ENCODE measurements at regions not wholly inside any gene's neighbourhood (a gene's known extent, or its start where the extent isn't known, plus 50 kb on each side); places are given as distances from the start of the nearest gene placed in this dataset.
A peak's percentile ranks its signal among the peaks of the same experiment; 100 is the strongest.

DNA sequence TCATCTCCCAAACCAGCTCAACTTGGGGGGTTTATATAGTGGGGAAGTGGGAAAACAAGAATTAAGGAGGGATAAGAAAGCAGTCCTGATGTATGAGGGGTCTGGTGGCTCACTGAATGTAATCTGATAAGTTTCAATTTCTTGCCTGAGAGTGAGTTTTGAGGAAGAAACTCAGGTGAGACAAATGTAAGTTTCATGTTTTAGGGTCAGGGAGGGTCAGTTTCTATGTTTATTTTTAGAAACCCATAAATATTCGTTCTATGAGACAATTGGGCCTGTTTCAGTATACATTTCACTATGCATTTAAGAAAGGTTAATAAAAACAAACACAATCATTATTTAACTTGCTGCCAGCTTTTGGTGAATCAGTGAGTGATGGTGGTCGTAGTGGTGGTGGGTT is 128.0 kb upstream of the MBL2 start:
- WGBS, 10 experiments: 0 to 90% (median 56%) methylated on average over 1 to 2 of the region's 2 CpGs; no CpG with 5 or more reads in 1 of the 10 experiments
- in situ Hi-C loops (cut with MboI; ENCODE audit: low pct_unique_long_range_greater_than_20kb in 2 of 9, low sequenced_read_pairs in 9 of 9, unreplicated experiment in 9 of 9): no loop called here
- no peak for ATAC-seq (replicated peaks in 6 of 8)
- Histone ChIP-seq H3K4me1 (replicated peaks in 1 of 2) (peaks cover 0 to 3% of the 10 kb centered on the region in 2 donors), H3K27ac (no peak overlapping the region), H3K4me3 (no peak overlapping the region)

DNA sequence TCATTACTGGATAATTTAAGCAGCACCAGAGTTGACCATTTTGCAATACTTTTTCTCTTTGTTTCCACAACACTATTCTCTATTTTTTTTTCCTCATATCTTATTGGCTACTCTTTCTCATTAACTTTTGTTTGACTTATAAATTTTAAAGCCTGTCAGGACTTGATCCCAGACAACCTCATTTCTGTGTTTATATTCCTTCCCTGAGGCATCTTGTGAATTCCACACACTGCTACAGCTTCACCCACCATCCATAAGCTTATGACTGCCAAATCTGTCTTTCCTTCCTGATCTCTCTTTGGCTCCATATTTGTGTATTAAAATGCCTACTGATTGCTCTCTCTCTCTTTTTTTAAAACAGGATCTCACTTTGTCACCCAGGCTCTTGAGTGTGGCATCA is 124.6 kb upstream of the MBL2 start:
- ATAC-seq (replicated peaks in 6 of 8): no peak
- in situ Hi-C loops (cut with MboI; ENCODE audit: low pct_unique_long_range_greater_than_20kb in 2 of 9, low sequenced_read_pairs in 9 of 9, unreplicated experiment in 9 of 9): no loop called here
- H3K27ac ChIP-seq: no peak overlapping the region

DNA sequence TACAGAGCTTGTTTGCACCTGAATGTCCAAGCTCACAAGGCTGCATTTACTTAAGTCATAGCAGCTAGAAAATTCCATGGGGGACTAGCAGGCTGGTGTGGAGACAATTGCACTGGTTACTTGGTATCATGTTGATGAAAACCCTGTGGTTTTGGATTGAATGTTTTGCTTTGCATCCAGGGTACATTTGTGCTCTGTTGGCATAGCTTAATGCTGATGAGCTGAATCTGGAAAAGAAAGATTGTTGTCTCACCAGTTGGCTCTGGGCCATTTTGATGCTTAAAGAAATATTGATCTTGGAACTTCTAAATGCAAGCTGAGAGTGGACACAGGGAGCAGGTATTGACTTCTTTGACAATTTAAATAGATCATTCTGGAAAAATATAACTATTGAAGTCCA is 122.5 kb upstream of the MBL2 start:
- Histone ChIP-seq H3K4me3 (no peak overlapping the region), H3K27ac (no peak overlapping the region), H3K4me1 (replicated peaks in 1 of 2) (no peaks in the 10 kb centered on the region)
- ATAC-seq (replicated peaks in 6 of 8): peak in 1 of 8 experiments; percentile 98
- in situ Hi-C loops (cut with MboI; ENCODE audit: low pct_unique_long_range_greater_than_20kb in 2 of 9, low sequenced_read_pairs in 9 of 9, unreplicated experiment in 9 of 9): no loop called here

More for the DNA sequence above, 124.6 kb upstream of the MBL2 start:
- Histone ChIP-seq H3K4me1 (replicated peaks in 1 of 2) (no peaks in the 10 kb centered on the region), H3K4me3 (no peak overlapping the region)

DNA sequence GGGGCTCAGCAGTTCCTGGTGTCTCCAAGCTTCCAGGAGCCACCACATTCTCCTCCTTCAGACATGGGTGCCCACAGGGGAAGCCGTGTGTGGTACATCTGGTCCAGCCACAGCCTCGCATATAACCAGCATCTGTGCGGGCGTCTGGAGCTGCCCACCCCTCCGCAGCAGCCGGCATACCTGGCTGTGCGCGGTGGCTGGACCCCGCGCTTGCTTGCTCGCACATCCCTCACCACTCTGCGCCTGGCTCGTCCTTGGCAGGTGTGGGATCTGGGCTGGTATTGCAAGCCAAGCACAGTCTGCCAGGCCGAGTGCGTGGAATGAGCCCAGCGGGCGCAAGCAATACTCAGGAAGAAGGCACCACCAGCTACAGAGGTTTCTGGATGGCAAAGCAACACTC is 117.7 kb upstream of the MBL2 start:
- in situ Hi-C loops (cut with MboI; ENCODE audit: low pct_unique_long_range_greater_than_20kb in 2 of 9, low sequenced_read_pairs in 9 of 9, unreplicated experiment in 9 of 9): no loop called here
- Histone ChIP-seq H3K4me3 (no peak overlapping the region), H3K27ac (no peak overlapping the region), H3K4me1 (replicated peaks in 1 of 2) (no peaks in the 10 kb centered on the region)
- WGBS, 10 experiments: 70 to 96% methylated on average over 4 to 8 of the region's 17 CpGs; no CpG with 5 or more reads in 8 of the 10 experiments
- no peak for ATAC-seq (replicated peaks in 6 of 8)

DNA sequence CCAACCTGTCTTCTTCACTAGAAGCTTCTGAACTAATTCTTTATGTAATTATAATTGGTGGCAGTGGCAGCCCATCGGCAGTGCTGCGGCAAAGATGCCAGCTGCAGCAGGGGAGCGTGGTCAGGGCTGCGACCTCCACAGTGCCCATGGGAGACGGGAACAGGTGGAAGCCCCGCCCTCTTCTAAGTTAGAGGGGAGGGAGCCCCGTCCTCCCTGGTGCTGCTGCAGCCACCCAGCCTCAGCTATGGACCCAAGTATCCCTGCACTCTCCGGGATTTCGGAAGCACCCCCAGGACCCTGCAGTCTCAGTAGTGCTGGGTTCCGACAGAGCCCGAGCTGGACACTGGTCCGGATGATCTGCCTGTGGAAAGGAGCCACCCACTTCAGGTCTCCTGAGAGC is 117.0 kb upstream of the MBL2 start:
- no peak for ATAC-seq (replicated peaks in 6 of 8)
- WGBS, 10 experiments: 38 to 100% (median 95%) methylated on average over 2 to 6 of the region's 12 CpGs; no CpG with 5 or more reads in 5 of the 10 experiments
- in situ Hi-C loops (cut with MboI; ENCODE audit: low pct_unique_long_range_greater_than_20kb in 2 of 9, low sequenced_read_pairs in 9 of 9, unreplicated experiment in 9 of 9): no loop called here
- H3K4me3 ChIP-seq: no peak overlapping the region
- H3K27ac ChIP-seq: no peak overlapping the region
- no peaks in the 10 kb centered on the region for H3K4me1 ChIP-seq (replicated peaks in 1 of 2)

DNA sequence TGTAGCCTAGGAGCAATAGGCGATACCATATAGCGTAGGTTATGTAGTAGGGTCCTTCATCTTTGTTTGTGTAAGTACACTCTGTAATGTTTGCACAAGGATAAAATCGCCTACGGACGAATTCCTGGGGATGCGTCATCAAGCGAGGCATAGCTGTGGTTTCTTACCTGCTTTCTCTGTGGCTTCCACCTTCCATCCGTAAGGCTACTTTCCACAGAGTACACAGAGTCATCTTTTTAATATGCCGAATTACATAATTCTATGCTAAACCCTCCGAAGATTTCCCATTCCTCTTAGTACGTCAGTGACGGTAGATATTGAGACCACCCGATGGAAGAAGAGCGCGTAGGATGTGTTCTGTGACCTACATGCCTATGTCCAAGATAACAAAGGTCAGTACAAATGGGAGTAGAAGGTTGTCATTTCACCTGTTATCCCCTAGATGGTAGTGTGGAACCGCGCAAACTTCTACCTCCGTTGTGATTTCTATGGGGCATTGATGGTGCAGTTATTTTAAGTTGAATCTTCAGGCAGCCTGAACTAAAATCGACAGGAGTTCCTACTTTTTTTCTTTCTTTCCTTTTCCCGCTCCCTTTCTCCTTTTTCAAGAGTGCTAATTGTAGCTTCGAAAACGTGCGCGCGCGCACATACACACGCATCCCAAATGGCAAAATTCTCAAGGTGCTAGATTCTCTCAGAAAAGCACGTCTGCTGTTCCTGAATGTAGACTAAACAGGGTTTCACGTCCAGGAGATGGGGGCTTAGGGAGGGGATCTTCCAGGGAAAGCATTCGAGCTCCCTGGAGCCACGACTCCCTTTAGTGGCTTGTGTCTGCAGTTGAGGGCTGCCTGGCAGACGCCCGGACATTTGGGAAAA is 111.7 kb upstream of the MBL2 start:
- ATAC-seq (replicated peaks in 6 of 8): peak; percentile 67 to 95 (median 78)
- 20 to 80% (median 35%) methylated on average over 1 to 28 of the region's 33 CpGs for WGBS, 10 experiments
- Histone ChIP-seq H3K4me1 (replicated peaks in 1 of 2) (no peaks in the 10 kb centered on the region), H3K4me3 (no peak overlapping the region), H3K27ac (no peak overlapping the region)
- in situ Hi-C loops (cut with MboI; ENCODE audit: low pct_unique_long_range_greater_than_20kb in 2 of 9, low sequenced_read_pairs in 9 of 9, unreplicated experiment in 9 of 9): no loop called here

DNA sequence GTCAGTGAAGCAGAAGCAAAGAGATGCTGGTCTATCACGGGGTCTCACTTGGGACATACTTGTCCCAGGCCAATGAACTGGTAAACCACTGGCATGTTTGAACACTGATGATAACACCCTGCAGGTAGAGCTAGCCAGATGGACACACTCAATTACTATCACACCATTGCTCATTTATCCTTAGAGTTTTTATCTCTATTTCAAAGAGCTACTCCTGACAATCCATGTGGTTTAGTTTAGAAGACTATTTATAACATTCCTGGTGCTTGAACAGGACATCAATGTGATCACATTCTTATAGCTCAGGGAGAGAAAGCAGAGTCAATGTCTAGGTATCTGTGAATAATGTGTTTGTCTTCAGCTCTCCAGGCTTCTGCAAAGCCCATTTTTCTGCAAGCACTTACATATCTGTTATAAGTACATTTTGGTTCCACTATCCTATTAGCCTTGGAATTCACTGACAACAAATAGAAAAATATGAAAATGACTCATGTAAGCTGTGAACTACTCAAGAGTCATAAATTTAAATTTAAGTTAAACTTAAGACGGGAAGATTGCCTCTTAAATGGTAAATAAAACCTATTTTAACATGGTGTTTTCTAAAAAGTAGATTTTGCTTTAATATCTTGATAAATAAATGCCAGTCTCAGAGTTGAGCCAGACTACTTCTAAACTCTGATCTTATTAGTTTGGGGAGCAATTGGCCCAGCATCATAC is 106.7 kb upstream of the MBL2 start:
- H3K4me3 ChIP-seq: no peak overlapping the region
- in situ Hi-C loops (cut with MboI; ENCODE audit: low pct_unique_long_range_greater_than_20kb in 2 of 9, low sequenced_read_pairs in 9 of 9, unreplicated experiment in 9 of 9): no loop called here
- no peaks in the 10 kb centered on the region for H3K4me1 ChIP-seq (replicated peaks in 1 of 2)
- WGBS, 10 experiments: 0 to 100% (median 69%) methylated on average over 1 to 2 of the region's 2 CpGs
- peak in 1 of 8 experiments; percentile 31 for ATAC-seq (replicated peaks in 6 of 8)
- H3K27ac ChIP-seq: no peak overlapping the region

DNA sequence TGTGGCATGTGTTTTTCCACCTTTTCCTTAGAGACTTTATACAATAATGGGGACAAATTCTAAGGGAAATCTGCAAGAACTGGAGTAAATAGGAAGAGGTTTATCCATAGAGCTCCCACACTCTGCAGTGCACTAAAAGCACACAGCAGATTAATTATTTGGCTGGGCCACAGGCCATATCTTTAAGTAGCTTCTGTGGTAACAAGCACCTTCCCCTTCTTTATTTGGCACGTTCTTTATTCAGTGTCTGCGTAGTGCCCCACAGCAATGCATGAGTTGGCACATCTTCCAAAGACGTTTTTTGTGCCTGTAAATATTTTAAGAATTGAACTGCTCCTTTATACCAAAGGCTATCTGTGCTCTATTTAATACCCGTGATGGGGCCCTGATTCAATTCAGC is 104.9 kb upstream of the MBL2 start:
- H3K27ac ChIP-seq: no peak overlapping the region
- peak in 1 of 8 experiments; percentile 57 for ATAC-seq (replicated peaks in 6 of 8)
- in situ Hi-C loops (cut with MboI; ENCODE audit: low pct_unique_long_range_greater_than_20kb in 2 of 9, low sequenced_read_pairs in 9 of 9, unreplicated experiment in 9 of 9): no loop called here
- WGBS, 10 experiments: 7 to 100% (median 76%) methylated on average over 1 to 4 of the region's 4 CpGs
- H3K4me1 ChIP-seq (replicated peaks in 1 of 2): no peaks in the 10 kb centered on the region
- H3K4me3 ChIP-seq: no peak overlapping the region

DNA sequence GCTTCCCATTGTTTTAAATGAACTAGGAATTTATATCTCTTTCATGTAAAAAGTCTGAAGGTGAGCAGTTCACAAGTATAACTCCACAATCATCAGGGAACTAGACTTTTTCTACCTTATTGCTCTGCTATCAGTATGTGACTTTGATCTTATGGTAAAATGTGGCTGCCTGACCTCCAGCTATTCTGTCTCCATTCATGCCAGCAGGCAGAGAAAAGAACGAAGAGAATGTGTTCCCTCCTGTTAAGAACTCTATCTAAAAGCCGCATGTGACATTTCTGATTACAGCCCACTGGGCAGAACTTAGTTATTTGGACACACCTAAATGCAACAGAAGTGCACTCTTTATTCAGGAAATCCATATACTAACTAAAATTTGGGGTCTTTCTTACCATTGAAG is 102.8 kb upstream of the MBL2 start:
- Histone ChIP-seq H3K4me3 (no peak overlapping the region), H3K27ac (no peak overlapping the region), H3K4me1 (replicated peaks in 1 of 2) (no peaks in the 10 kb centered on the region)
- 22 to 91% (median 64%) methylated on average over 1 to 2 of the region's 2 CpGs; no CpG with 5 or more reads in 2 of the 10 experiments for WGBS, 10 experiments
- in situ Hi-C loops (cut with MboI; ENCODE audit: low pct_unique_long_range_greater_than_20kb in 2 of 9, low sequenced_read_pairs in 9 of 9, unreplicated experiment in 9 of 9): no loop called here
- ATAC-seq (replicated peaks in 6 of 8): no peak

DNA sequence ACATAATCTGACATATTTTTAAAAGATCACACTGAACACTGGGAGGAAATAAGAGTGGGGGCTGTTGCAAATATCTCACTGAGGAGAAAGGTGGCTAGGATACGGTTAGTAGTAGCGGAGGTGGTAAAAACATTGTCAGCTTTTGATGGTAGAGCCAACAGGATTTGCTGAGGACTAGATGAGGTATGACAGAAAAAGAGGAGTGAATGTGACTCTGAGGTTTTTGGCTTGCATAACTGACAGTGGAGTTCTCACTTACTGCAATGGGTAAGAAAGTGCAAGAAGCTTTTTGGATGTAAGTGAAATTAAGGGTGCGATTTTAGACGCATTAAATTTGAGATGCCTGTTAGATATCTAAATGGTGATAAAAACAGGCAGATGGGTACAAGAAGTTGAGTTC is 102.0 kb upstream of the MBL2 start:
- Histone ChIP-seq H3K4me3 (no peak overlapping the region), H3K4me1 (replicated peaks in 1 of 2) (no peaks in the 10 kb centered on the region), H3K27ac (no peak overlapping the region)
- no peak for ATAC-seq (replicated peaks in 6 of 8)
- 23 to 100% (median 90%) methylated on average over 1 to 4 of the region's 4 CpGs; no CpG with 5 or more reads in 1 of the 10 experiments for WGBS, 10 experiments
- in situ Hi-C loops (cut with MboI; ENCODE audit: low pct_unique_long_range_greater_than_20kb in 2 of 9, low sequenced_read_pairs in 9 of 9, unreplicated experiment in 9 of 9): no loop called here

DNA sequence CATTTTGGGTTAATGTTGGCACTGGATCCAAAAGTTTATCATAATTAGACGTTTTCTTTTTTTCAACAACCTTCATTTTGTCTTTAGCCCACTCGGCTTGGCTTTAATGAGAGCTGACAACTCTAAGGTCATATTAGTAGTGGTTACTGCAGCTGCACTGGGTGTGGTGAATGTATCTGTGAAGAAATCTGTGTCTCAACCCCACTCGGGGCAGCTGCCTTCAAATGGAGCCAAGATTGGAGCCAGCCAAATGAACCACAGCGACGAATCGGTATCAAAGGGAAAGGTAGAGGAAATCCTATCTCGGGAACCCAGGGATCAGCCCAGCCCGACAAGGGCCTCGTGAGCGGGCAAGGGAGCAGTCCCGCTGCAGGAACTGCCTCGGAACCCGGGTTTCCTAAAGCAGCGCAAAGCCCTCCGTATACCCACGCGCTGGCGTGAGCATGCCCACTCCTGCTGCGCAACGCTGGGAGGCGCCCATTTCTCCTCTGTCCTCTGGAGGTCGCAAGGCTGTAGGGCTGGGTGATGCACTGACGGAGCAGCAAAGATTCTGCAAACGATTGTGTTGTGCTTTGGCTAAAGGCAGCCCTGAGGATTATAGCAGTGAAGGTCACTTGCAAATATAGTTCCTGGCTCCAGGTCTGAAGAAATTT is 98.7 kb upstream of the MBL2 start:
- 47 to 98% (median 67%) methylated on average over 1 to 15 of the region's 24 CpGs; no CpG with 5 or more reads in 1 of the 10 experiments for WGBS, 10 experiments
- H3K27ac ChIP-seq: no peak overlapping the region
- in situ Hi-C loops (cut with MboI; ENCODE audit: low pct_unique_long_range_greater_than_20kb in 2 of 9, low sequenced_read_pairs in 9 of 9, unreplicated experiment in 9 of 9): no loop called here
- H3K4me1 ChIP-seq (replicated peaks in 1 of 2): no peaks in the 10 kb centered on the region
- ATAC-seq (replicated peaks in 6 of 8): no peak
- no peak overlapping the region for H3K4me3 ChIP-seq

DNA sequence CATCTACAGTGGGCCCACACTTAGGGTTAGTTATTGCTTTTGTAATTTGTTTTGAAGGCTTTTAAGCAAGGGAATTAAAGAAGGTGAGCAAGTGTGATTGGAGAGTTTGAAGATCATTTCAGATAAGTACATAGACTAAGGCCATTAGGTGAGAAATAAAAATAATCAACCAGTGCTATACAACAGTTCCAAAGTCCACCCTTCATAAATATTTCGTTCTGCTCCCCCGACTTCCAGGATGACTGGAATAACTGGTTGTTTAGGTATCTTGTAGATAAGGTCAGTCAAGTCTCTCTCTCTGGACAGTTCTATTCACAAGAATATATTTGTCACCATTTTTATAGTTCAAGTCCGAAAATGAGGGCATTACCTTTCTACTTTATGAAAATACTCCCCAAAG is 98.0 kb upstream of the MBL2 start:
- ATAC-seq (replicated peaks in 6 of 8): no peak
- Histone ChIP-seq H3K4me3 (no peak overlapping the region), H3K4me1 (replicated peaks in 1 of 2) (no peaks in the 10 kb centered on the region), H3K27ac (no peak overlapping the region)
- in situ Hi-C loops (cut with MboI; ENCODE audit: low pct_unique_long_range_greater_than_20kb in 2 of 9, low sequenced_read_pairs in 9 of 9, unreplicated experiment in 9 of 9): no loop called here
- 0 to 100% (median 68%) methylated on average over 1 to 3 of the region's 3 CpGs for WGBS, 10 experiments

DNA sequence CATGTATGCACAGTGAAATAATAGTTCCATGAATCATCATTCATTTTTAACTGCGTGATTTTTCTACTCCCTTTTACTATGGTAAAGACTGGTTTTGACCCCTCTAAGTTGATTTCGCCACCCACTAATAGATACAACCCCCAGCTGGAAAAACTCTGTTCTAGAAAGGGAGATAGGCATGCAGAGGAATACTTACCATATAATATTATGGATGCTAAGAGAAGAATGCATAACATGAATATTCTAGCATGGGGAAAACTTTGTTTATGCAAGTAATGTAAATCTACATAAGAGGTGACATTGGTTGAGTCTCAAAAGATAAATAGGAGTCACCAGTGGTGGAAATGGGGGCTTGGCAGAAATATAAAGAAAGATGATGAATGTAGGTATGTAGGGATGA is 97.3 kb upstream of the MBL2 start:
- H3K4me3 ChIP-seq: no peak overlapping the region
- in situ Hi-C loops (cut with MboI; ENCODE audit: low pct_unique_long_range_greater_than_20kb in 2 of 9, low sequenced_read_pairs in 9 of 9, unreplicated experiment in 9 of 9): no loop called here
- 0 to 100% (median 38%) methylated on average over 1 to 2 of the region's 2 CpGs; no CpG with 5 or more reads in 2 of the 10 experiments for WGBS, 10 experiments
- no peak overlapping the region for H3K27ac ChIP-seq
- ATAC-seq (replicated peaks in 6 of 8): peak in 3 of 8 experiments; percentile 75 to 88 (median 85)
- no peaks in the 10 kb centered on the region for H3K4me1 ChIP-seq (replicated peaks in 1 of 2)
